ENCODE measurements at regions not wholly inside any gene's neighbourhood (a gene's known extent, or its start where the extent isn't known, plus 50 kb on each side); places are given as distances from the start of the nearest gene placed in this dataset.

DNA sequence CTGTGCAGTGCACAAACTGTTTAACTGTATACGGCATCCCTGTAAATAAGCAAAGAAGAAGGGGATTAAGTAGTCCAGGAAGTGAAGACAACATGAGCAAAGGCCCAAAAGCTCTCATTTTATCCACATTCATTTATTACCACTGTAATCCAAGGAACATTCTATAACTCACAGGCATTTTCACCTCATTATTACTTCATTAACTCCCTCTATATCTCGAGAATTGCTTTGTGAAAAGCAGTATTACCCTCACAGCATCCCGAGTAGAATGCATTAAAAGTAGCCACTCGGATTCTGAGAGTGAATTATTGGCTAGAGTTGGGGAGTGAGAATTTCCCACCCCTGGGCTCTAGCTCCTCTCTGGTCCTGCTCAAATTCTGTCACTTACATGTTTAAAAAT, 51.0 kb upstream of the CHCHD3 start:
- no peak for DNase-seq
- no peak overlapping the region for H3K4me3 ChIP-seq (replicated peaks in 1 of 3)
- WGBS, 2 donors = 64 to 73% methylated on average over 4 of the region's 4 CpGs
- H3K27me3 ChIP-seq = no peaks in the 10 kb centered on the region
- no peaks in the 10 kb centered on the region for H3K36me3 ChIP-seq
- TF ChIP-seq, protein P1, sequence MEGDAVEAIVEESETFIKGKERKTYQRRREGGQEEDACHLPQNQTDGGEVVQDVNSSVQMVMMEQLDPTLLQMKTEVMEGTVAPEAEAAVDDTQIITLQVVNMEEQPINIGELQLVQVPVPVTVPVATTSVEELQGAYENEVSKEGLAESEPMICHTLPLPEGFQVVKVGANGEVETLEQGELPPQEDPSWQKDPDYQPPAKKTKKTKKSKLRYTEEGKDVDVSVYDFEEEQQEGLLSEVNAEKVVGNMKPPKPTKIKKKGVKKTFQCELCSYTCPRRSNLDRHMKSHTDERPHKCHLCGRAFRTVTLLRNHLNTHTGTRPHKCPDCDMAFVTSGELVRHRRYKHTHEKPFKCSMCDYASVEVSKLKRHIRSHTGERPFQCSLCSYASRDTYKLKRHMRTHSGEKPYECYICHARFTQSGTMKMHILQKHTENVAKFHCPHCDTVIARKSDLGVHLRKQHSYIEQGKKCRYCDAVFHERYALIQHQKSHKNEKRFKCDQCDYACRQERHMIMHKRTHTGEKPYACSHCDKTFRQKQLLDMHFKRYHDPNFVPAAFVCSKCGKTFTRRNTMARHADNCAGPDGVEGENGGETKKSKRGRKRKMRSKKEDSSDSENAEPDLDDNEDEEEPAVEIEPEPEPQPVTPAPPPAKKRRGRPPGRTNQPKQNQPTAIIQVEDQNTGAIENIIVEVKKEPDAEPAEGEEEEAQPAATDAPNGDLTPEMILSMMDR (IDR thresholded peaks at IDR 0.05) = no peak
- no peak for TF ChIP-seq POLR2A (IDR thresholded peaks at IDR 0.05)
- no peak overlapping the region for H3K27ac ChIP-seq
- H3K9me3 ChIP-seq = no peaks in the 10 kb centered on the region
- no peaks in the 10 kb centered on the region for H3K4me1 ChIP-seq
- intact Hi-C loops (cut with DNase I) = no loop called here

DNA sequence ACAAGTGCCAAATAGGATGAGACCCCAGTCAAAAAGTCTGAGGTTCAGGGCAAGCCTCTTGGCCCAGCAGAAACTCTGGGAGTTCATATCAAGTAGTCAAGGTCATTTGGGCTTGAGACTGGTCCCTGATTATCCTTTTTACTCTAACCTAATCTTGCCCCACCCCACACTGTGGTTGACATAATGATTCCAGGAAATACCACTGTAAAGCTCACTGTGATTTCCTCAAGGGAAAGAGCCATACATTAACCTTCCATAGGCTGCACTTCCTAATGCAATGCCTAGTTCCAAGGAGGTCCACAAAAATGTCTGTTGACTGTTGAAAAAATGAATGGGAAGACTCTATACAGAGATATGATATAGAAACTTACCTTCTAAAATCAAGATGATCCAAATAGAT, 52.9 kb upstream of the CHCHD3 start:
- no peaks in the 10 kb centered on the region for H3K36me3 ChIP-seq
- intact Hi-C loops (cut with DNase I) = no loop called here

DNA sequence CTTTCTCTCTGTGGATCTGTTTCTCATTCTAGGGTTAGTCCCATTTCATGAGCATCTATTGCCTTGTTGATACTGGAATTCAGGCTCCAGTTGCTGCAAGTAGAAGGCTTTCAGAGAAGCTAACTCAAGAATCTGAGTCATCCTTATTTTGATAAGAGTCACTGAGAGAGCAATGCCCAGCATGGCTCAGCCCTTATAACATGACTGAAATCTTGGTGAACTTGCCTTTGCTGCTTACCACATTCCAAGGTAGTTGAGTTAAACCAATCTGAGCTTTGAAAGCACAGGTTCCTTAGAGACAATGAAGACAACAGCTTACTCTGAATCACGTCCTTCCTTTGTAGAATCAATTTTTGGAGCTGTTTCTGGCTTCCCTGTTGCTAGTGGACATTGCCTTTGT, 53.6 kb upstream of the CHCHD3 start:
- WGBS, 2 donors = 69 to 77% methylated on average over 1 of the region's 1 CpG
- Histone ChIP-seq H3K9me3 (no peaks in the 10 kb centered on the region), H3K36me3 (no peaks in the 10 kb centered on the region), H3K4me1 (no peaks in the 10 kb centered on the region), H3K27ac (no peak overlapping the region), H3K27me3 (no peaks in the 10 kb centered on the region), H3K4me3 (replicated peaks in 1 of 3) (no peak overlapping the region)
- TF ChIP-seq, protein P1 (IDR thresholded peaks at IDR 0.05) = no peak
- TF ChIP-seq POLR2A (IDR thresholded peaks at IDR 0.05) = no peak
- no peak for DNase-seq
- intact Hi-C loops (cut with DNase I) = no loop called here

More for the DNA sequence above, 52.9 kb upstream of the CHCHD3 start:
- no peak overlapping the region for H3K4me3 ChIP-seq (replicated peaks in 1 of 3)
- no peaks in the 10 kb centered on the region for H3K4me1 ChIP-seq
- no peak for DNase-seq
- H3K27me3 ChIP-seq = no peaks in the 10 kb centered on the region
- no peak for TF ChIP-seq POLR2A (IDR thresholded peaks at IDR 0.05)
- TF ChIP-seq, protein P1 (IDR thresholded peaks at IDR 0.05) = no peak
- H3K27ac ChIP-seq = no peak overlapping the region
- H3K9me3 ChIP-seq = no peaks in the 10 kb centered on the region

DNA sequence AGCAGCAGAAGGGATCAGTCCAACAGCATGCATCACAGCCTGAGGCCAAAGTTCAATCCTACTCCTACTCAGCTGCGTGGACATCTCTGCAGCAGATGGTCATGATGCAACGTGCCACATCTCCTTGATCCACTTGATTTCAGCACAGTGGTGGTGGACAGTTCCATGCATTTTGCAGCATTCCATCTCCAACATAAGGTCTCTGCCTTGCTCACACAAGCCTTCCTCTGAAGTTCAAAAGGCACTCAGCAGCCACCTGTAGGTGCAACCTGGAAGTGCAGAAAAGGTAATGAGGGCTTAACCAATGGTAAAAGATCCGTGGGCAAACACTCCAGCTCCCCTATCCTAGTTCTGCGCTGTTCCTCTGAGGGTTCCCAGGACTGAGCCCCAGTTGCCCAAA, 57.5 kb upstream of the CHCHD3 start:
- Histone ChIP-seq H3K4me1 (no peaks in the 10 kb centered on the region), H3K4me3 (replicated peaks in 1 of 3) (no peak overlapping the region), H3K27ac (no peak overlapping the region), H3K27me3 (no peaks in the 10 kb centered on the region), H3K9me3 (no peaks in the 10 kb centered on the region), H3K36me3 (no peaks in the 10 kb centered on the region)
- WGBS, 2 donors = 41 to 48% methylated on average over 4 of the region's 4 CpGs
- TF ChIP-seq, protein P1 (IDR thresholded peaks at IDR 0.05) = no peak
- no peak for TF ChIP-seq POLR2A (IDR thresholded peaks at IDR 0.05)
- no peak for DNase-seq
- intact Hi-C loops (cut with DNase I) = no loop called here

DNA sequence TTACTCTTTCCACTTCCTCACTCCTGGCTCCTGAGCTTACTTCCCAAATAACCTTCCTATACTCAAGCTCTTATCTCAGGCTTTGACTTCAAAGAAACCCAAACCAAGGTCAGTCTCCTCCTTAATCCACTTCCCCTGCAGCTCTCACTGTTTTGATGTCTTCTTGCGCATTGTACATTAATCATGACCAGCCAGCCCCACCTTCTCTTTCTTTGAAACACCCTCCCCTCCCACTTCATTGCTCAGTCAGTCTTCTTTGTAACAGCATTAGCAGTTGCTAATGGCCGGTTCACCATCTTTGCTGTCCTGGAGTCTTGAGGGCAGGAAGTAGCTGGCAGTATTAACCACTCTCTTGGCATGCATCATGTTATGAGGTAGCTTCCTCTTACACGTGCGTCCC, 57.9 kb upstream of the CHCHD3 start:
- TF ChIP-seq, protein P1 (IDR thresholded peaks at IDR 0.05) = no peak
- TF ChIP-seq POLR2A (IDR thresholded peaks at IDR 0.05) = no peak

More for the DNA sequence above, 57.9 kb upstream of the CHCHD3 start:
- intact Hi-C loops (cut with DNase I) = no loop called here
- H3K27ac ChIP-seq = no peak overlapping the region
- DNase-seq = no peak
- no peaks in the 10 kb centered on the region for H3K9me3 ChIP-seq
- H3K27me3 ChIP-seq = no peaks in the 10 kb centered on the region
- H3K4me3 ChIP-seq (replicated peaks in 1 of 3) = no peak overlapping the region
- no peaks in the 10 kb centered on the region for H3K4me1 ChIP-seq
- WGBS, 2 donors = 59 to 75% methylated on average over 4 of the region's 4 CpGs
- H3K36me3 ChIP-seq = no peaks in the 10 kb centered on the region

Measured in thyroid gland (tissue), 4 donors.